GM19351 (cell line): ENCODE measurements at regions not wholly inside any gene's neighbourhood (a gene's known extent, or its start where the extent isn't known, plus 50 kb on each side); places are given as distances from the start of the nearest gene placed in this dataset.
"Not testable (repeated sequence)": the region's sequence is repeated elsewhere in the genome, so short reads cannot be mapped to it uniquely, and the experiment has no call there.

Source experiments
- ATAC-seq: cut with Tn5 transposase; IDR thresholded peaks from one replicate; pipeline ENCODE4 v1.9.1; 2021; ENCODE audit warnings: mild to moderate bottlenecking, moderate library complexity; ENCODE audit not compliant: unreplicated experiment

GRCh38 chr12:87349681-87350080 is 679.5 kb downstream of the C12orf50 start:
- no peak for ATAC-seq

GRCh38 chr12:87348071-87348470 is 681.1 kb downstream of the C12orf50 start:
- no peak for ATAC-seq

GRCh38 chr12:87344699-87345098 is 684.5 kb downstream of the C12orf50 start:
- ATAC-seq: no peak

- ATAC-seq: no peak
Observed at GRCh38 chr12:87338681-87339080, 690.5 kb downstream of the C12orf50 start.

GRCh38 chr12:87336814-87337336 is 692.3 kb downstream of the C12orf50 start:
- ATAC-seq: no peak

GRCh38 chr12:87332987-87333726 is 696.0 kb downstream of the C12orf50 start:
- ATAC-seq: no peak

GRCh38 chr12:87330071-87330555 is 699.1 kb downstream of the C12orf50 start:
- ATAC-seq: not testable (repeated sequence)

- ATAC-seq: no peak
Observed at GRCh38 chr12:87329076-87329863, 699.9 kb downstream of the C12orf50 start.

GRCh38 chr12:87323369-87323768 is 705.8 kb downstream of the C12orf50 start:
- no peak for ATAC-seq

- ATAC-seq: no peak
Observed at GRCh38 chr12:87320724-87321123, 708.5 kb downstream of the C12orf50 start.

GRCh38 chr12:87317302-87317701 is 711.9 kb downstream of the C12orf50 start:
- ATAC-seq: no peak

- ATAC-seq: peak; percentile 87
Observed at GRCh38 chr12:87311206-87311605, 718.0 kb downstream of the C12orf50 start.

- no peak for ATAC-seq
Observed at GRCh38 chr12:87310126-87310525, 719.1 kb downstream of the C12orf50 start.

- ATAC-seq: peak; percentile 61
Observed at GRCh38 chr12:87305481-87305880, 723.7 kb downstream of the C12orf50 start.

GRCh38 chr12:87304406-87304805 is 724.8 kb downstream of the C12orf50 start:
- ATAC-seq: no peak

- no peak for ATAC-seq
Observed at GRCh38 chr12:87303396-87304012, 725.7 kb downstream of the C12orf50 start.

- no peak for ATAC-seq
Observed at GRCh38 chr12:87302126-87302745, 727.0 kb downstream of the C12orf50 start.

GRCh38 chr12:87290505-87290904 is 738.7 kb downstream of the C12orf50 start:
- ATAC-seq: no peak

GRCh38 chr12:87283886-87284285 is 745.3 kb downstream of the C12orf50 start:
- ATAC-seq: no peak

GRCh38 chr12:87283111-87283510 is 746.1 kb downstream of the C12orf50 start:
- ATAC-seq: no peak

- peak; percentile 70 for ATAC-seq
Observed at GRCh38 chr12:87280893-87281292, 748.3 kb downstream of the C12orf50 start.
